Panc1 (cell line): ENCODE measurements at regions not wholly inside any gene's neighbourhood (a gene's known extent, or its start where the extent isn't known, plus 50 kb on each side); places are given as distances from the start of the nearest gene placed in this dataset.

Source experiments
- ATAC-seq: fragments of 200-7000 bp; cut with Tn5 transposase; 2 replicates; pipeline ENCODE4 v1.9.1; 2020; ENCODE audit warnings: mild to moderate bottlenecking, moderate library complexity
- BruUV-seq: library from RNA; stranded (reverse); fragments of 400-500 nt; replicated peaks from 2 replicates; lab custom pipeline; 2021; lab: Mats Ljungman, UMichigan
- CTCF ChIA-PET: fragments of 300-600 bp; sonication (Branson Sonifier 250); formaldehyde crosslinking; loops from one replicate; lab custom pipeline; 2022; ENCODE audit warnings: antibody characterized with exemption; lab: Charles Lee
- POLR2A ChIA-PET: fragments of 300-600 bp; sonication (Branson Sonifier 250); formaldehyde crosslinking; loops from one replicate; lab custom pipeline; 2022; ENCODE audit warnings: antibody characterized with exemption; lab: Charles Lee
- DNase-seq: peaks from one replicate; pipeline ENCODE4 v3.0.0-alpha.2; 2010; ENCODE audit warnings: low read depth, low spot score
- H3K27ac ChIP-seq: 2 replicates; pipeline ENCODE4 v1.5.1; 2011; ENCODE audit warnings: mild to moderate bottlenecking, low read length, inconsistent platforms
- H3K27me3 ChIP-seq: fragments of 200-500 bp; sonication (Bioruptor generic); 2 replicates; pipeline ENCODE4 v1.6.0; 2014; ENCODE audit warnings: low read length, inconsistent platforms; ENCODE audit not compliant: control insufficient read depth, insufficient read depth
- H3K36me3 ChIP-seq: fragments of 200-500 bp; sonication (Bioruptor generic); 2 replicates; pipeline ENCODE4 v1.5.1; 2014; ENCODE audit warnings: inconsistent platforms, mild to moderate bottlenecking, low read length, moderate library complexity; ENCODE audit not compliant: control insufficient read depth, insufficient read depth
- H3K4me1 ChIP-seq: 2 replicates; pipeline ENCODE4 v1.5.1; 2011; ENCODE audit warnings: inconsistent platforms, mild to moderate bottlenecking, low read length, moderate library complexity; ENCODE audit not compliant: control insufficient read depth, insufficient read depth
- H3K4me3 ChIP-seq, 2 experiments: 2 replicates each; pipeline ENCODE4 v1.5.1; 2011 to 2012; ENCODE audit warnings: low read depth in 2 of 2, low read length in 2 of 2, mild to moderate bottlenecking in 2 of 2, inconsistent platforms in 1 of 2, moderate library complexity in 1 of 2
- H3K9me3 ChIP-seq: fragments of 200-500 bp; sonication (Bioruptor generic); 2 replicates; pipeline ENCODE4 v1.5.1; 2014; ENCODE audit warnings: low read depth, mild to moderate bottlenecking, inconsistent platforms, low read length, moderate library complexity; ENCODE audit not compliant: control insufficient read depth, insufficient read depth
- POLR2AphosphoS5 ChIP-seq: IDR thresholded peaks from 2 replicates; pipeline ENCODE4 v1.6.1; 2012; ENCODE audit warnings: mild to moderate bottlenecking, low read depth, low read length, moderate library complexity
- REST ChIP-seq, 2 experiments: IDR thresholded peaks; 2 replicates each; pipeline ENCODE4 v1.6.1; 2011 to 2012; ENCODE audit warnings: low read depth in 2 of 2, control low read depth in 1 of 2, low read length in 1 of 2, mild to moderate bottlenecking in 1 of 2, moderate library complexity in 1 of 2; ENCODE audit not compliant: insufficient read depth in 1 of 2
- SIN3A ChIP-seq: IDR thresholded peaks from 2 replicates; pipeline ENCODE4 v1.6.1; 2012; ENCODE audit warnings: low read depth, mild to moderate bottlenecking, low read length, moderate library complexity, borderline replicate concordance; ENCODE audit not compliant: insufficient read depth
- TCF7L2 ChIP-seq: IDR thresholded peaks from 2 replicates; pipeline ENCODE4 v1.6.1; 2011; ENCODE audit warnings: mild to moderate bottlenecking, low read depth, low read length, inconsistent platforms
- in situ Hi-C: cut with HindIII; loops from 2 replicates; pipeline ENCODE4 v1.10.0; 2016; ENCODE audit warnings: low sequenced_read_pairs, low pct_unique_long_range_greater_than_20kb
- intact Hi-C: fragments of 100-400 bp; cut with micrococcal nuclease; formaldehyde crosslinking; loops from one replicate; pipeline ENCODE4 v1.10.0; 2022; ENCODE audit not compliant: unreplicated experiment
- TF ChIP-seq, protein P1 (sequence below): fragments of 450-650 bp; IDR thresholded peaks from 2 replicates; pipeline ENCODE4 v1.5.1; 2017; ENCODE audit warnings: mild to moderate bottlenecking

DNA sequence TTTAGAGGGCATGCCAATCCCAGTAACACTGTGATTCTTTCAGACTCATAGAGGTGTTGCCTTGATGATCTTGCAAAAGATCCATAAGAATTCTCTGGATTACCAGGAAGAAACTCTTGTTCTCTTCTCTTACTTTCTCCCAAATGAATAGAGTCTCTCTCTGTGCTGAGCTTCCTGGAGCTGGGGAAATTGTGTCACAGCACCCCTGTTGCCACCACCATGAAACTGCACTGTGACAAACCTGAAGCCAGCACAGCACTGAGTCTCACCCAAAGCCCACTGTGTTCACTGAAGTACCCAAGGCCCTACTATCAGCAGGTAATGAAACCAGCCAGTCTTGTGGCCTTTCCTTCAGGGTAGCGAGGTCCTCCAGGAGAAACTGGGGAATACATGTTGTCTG lies 332.7 kb upstream of the FGF16 start:
- Histone ChIP-seq H3K4me3 (no peak overlapping the region), H3K9me3 (no peaks in the 10 kb centered on the region), H3K36me3 (no peaks in the 10 kb centered on the region), H3K27ac (no peak overlapping the region), H3K4me1 (no peaks in the 10 kb centered on the region), H3K27me3 (no peaks in the 10 kb centered on the region)
- ATAC-seq, result no peak
- TF ChIP-seq, protein P1, sequence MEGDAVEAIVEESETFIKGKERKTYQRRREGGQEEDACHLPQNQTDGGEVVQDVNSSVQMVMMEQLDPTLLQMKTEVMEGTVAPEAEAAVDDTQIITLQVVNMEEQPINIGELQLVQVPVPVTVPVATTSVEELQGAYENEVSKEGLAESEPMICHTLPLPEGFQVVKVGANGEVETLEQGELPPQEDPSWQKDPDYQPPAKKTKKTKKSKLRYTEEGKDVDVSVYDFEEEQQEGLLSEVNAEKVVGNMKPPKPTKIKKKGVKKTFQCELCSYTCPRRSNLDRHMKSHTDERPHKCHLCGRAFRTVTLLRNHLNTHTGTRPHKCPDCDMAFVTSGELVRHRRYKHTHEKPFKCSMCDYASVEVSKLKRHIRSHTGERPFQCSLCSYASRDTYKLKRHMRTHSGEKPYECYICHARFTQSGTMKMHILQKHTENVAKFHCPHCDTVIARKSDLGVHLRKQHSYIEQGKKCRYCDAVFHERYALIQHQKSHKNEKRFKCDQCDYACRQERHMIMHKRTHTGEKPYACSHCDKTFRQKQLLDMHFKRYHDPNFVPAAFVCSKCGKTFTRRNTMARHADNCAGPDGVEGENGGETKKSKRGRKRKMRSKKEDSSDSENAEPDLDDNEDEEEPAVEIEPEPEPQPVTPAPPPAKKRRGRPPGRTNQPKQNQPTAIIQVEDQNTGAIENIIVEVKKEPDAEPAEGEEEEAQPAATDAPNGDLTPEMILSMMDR, result no peak
- no peak for TF ChIP-seq TCF7L2
- no peak for TF ChIP-seq POLR2AphosphoS5
- intact Hi-C loops, result no loop called here
- ChIA-PET CTCF (no interaction called here), POLR2A (no interaction called here)
- no TSS peak for BruUV-seq
- in situ Hi-C loops, result no loop called here
- DNase-seq, result no peak

DNA sequence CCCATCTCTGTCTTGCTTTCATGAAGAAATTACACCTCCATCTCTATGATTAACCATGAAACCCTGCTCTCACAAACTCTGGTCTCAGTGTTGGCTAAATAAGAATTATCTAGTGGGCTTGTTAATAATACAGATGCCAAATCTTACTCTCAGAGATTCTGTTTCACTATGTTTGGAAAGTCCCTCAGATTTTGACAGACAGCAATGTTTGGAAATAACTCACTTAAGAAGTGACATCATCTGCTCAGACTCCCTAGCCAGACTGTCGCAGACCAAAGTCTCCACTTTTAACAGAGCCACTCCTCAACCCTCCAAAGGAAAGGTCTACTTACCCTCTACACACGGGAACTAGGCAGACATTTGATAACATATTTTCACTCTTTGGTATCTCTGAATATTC lies 328.5 kb upstream of the FGF16 start:
- ATAC-seq (no peak), DNase-seq (no peak)
- H3K27ac ChIP-seq, result no peak overlapping the region
- no TSS peak for BruUV-seq
- intact Hi-C loops, result no loop called here
- H3K4me3 ChIP-seq, result no peak overlapping the region
- ChIA-PET POLR2A (no interaction called here), CTCF (no interaction called here)
- no peaks in the 10 kb centered on the region for H3K4me1 ChIP-seq
- TF ChIP-seq REST (IDR thresholded peaks at IDR 0.05; ENCODE audit: insufficient read depth in 1 of 2, low read depth in 2 of 2, low read length in 1 of 2) (no peak), TCF7L2 (no peak), POLR2AphosphoS5 (no peak), SIN3A (no peak)
- TF ChIP-seq, protein P1, result no peak
- H3K9me3 ChIP-seq, result no peaks in the 10 kb centered on the region
- H3K36me3 ChIP-seq, result no peaks in the 10 kb centered on the region
- in situ Hi-C loops, result no loop called here
- no peaks in the 10 kb centered on the region for H3K27me3 ChIP-seq

DNA sequence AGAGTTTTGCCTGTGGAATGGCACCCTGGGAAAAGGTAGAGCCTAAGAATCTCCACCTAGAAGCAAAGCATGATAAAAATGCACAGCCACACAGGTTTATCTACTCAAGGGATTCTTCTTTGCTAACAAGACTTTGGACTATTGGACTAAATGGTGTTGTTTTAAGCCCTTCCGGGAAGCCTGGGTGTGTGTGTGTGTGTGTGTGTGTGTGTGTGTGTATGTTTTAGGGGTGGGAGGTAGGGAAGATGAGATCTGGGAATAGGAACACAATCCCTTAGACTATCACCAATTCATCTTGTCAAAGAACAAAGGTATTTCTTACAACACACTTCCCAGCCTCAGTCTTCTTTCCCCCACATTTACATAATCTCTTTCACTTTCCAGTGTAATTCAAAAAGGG lies 327.5 kb upstream of the FGF16 start:
- Histone ChIP-seq H3K27ac (no peak overlapping the region), H3K4me1 (no peaks in the 10 kb centered on the region), H3K36me3 (no peaks in the 10 kb centered on the region), H3K9me3 (no peaks in the 10 kb centered on the region), H3K4me3 (no peak overlapping the region), H3K27me3 (no peaks in the 10 kb centered on the region)
- TF ChIP-seq SIN3A (no peak), REST (IDR thresholded peaks at IDR 0.05; ENCODE audit: insufficient read depth in 1 of 2, low read depth in 2 of 2, low read length in 1 of 2) (no peak), TCF7L2 (no peak), POLR2AphosphoS5 (no peak)
- TF ChIP-seq, protein P1, result no peak
- ATAC-seq (no peak), DNase-seq (no peak)
- intact Hi-C loops (no loop called here), in situ Hi-C loops (no loop called here)
- ChIA-PET POLR2A (no interaction called here), CTCF (no interaction called here)
- BruUV-seq, result no TSS peak
